H9 (cell line): ENCODE measurements at regions not wholly inside any gene's neighbourhood (a gene's known extent, or its start where the extent isn't known, plus 50 kb on each side); places are given as distances from the start of the nearest gene placed in this dataset.

Source experiments
- DNase-seq: peaks from one replicate; pipeline ENCODE4 v3.0.0-alpha.2; 2017
- H2AFZ ChIP-seq: one replicate; pipeline ENCODE4 v1.6.1; 2013; ENCODE audit warnings: mild to moderate bottlenecking, low read length, control low read depth, moderate library complexity
- H2AK5ac ChIP-seq: 2 replicates; pipeline ENCODE4 v1.6.1; 2013; ENCODE audit warnings: low read length, control low read depth, mixed read lengths; ENCODE audit not compliant: insufficient read length
- H2BK120ac ChIP-seq: one replicate; pipeline ENCODE4 v1.6.1; 2013; ENCODE audit warnings: low read depth, mild to moderate bottlenecking, low read length, control low read depth, inconsistent platforms; ENCODE audit not compliant: poor library complexity, severe bottlenecking
- H2BK12ac ChIP-seq: 2 replicates; pipeline ENCODE4 v1.6.1; 2013; ENCODE audit warnings: low read length, control low read depth, mixed read lengths, low read depth; ENCODE audit not compliant: insufficient read length
- H2BK15ac ChIP-seq: 2 replicates; pipeline ENCODE4 v1.6.1; 2013; ENCODE audit warnings: low read depth, low read length, control low read depth
- H2BK20ac ChIP-seq: one replicate; pipeline ENCODE4 v1.6.1; 2013; ENCODE audit warnings: low read depth, mild to moderate bottlenecking, low read length, control low read depth, inconsistent platforms; ENCODE audit not compliant: poor library complexity, severe bottlenecking
- H2BK5ac ChIP-seq: 2 replicates; pipeline ENCODE4 v1.6.1; 2013; ENCODE audit warnings: low read length, control low read depth, mixed read lengths; ENCODE audit not compliant: insufficient read length
- H3K14ac ChIP-seq: 2 replicates; pipeline ENCODE4 v1.6.1; 2013; ENCODE audit warnings: low read length, control low read depth; ENCODE audit not compliant: insufficient read depth
- H3K18ac ChIP-seq: 2 replicates; pipeline ENCODE4 v1.6.1; 2013; ENCODE audit warnings: low read depth, mild to moderate bottlenecking, mixed read lengths, low read length, control low read depth; ENCODE audit not compliant: insufficient read length
- H3K23ac ChIP-seq: 2 replicates; pipeline ENCODE4 v1.6.1; 2013; ENCODE audit warnings: low read length, control low read depth, mixed read lengths, low read depth; ENCODE audit not compliant: insufficient read length
- H3K23me2 ChIP-seq: 2 replicates; pipeline ENCODE4 v1.6.1; 2013; ENCODE audit warnings: low read depth, mild to moderate bottlenecking, mixed read lengths, low read length, control low read depth; ENCODE audit not compliant: insufficient read length, poor library complexity, severe bottlenecking
- H3K27ac ChIP-seq: 2 replicates; pipeline ENCODE4 v1.5.1; 2013; ENCODE audit warnings: low read length, control low read depth, mixed read lengths, low read depth; ENCODE audit not compliant: insufficient read length
- H3K27me3 ChIP-seq: 2 replicates; pipeline ENCODE4 v1.6.1; 2013; ENCODE audit warnings: low read length, control low read depth, inconsistent platforms; ENCODE audit not compliant: insufficient read depth
- H3K4ac ChIP-seq: 2 replicates; pipeline ENCODE4 v1.6.1; 2013; ENCODE audit warnings: low read depth, mild to moderate bottlenecking, control low read depth, inconsistent platforms, low read length, moderate library complexity
- H3K4me1 ChIP-seq: 2 replicates; pipeline ENCODE4 v1.6.1; 2013; ENCODE audit warnings: low read length, control low read depth, inconsistent platforms; ENCODE audit not compliant: insufficient read depth
- H3K4me2 ChIP-seq: 2 replicates; pipeline ENCODE4 v1.6.1; 2013; ENCODE audit warnings: low read length, control low read depth, mixed read lengths; ENCODE audit not compliant: insufficient read length, insufficient read depth
- H3K56ac ChIP-seq: 2 replicates; pipeline ENCODE4 v1.6.1; 2013; ENCODE audit warnings: low read depth, mild to moderate bottlenecking, mixed read lengths, low read length, control low read depth; ENCODE audit not compliant: insufficient read length
- H3K79me1 ChIP-seq: 2 replicates; pipeline ENCODE4 v1.6.1; 2013; ENCODE audit warnings: low read depth, mild to moderate bottlenecking, moderate library complexity, low read length, control low read depth, inconsistent platforms; ENCODE audit not compliant: insufficient read depth, poor library complexity, severe bottlenecking
- H3K79me2 ChIP-seq: 2 replicates; pipeline ENCODE4 v1.6.1; 2013; ENCODE audit warnings: low read length, control low read depth, inconsistent platforms; ENCODE audit not compliant: insufficient read depth
- H3K9ac ChIP-seq: 2 replicates; pipeline ENCODE4 v1.6.1; 2013; ENCODE audit warnings: low read length, control low read depth, mixed read lengths; ENCODE audit not compliant: insufficient read length; ENCODE audit errors: extremely low read depth
- H3K9me3 ChIP-seq: one replicate; pipeline ENCODE4 v1.6.1; 2013; ENCODE audit warnings: low read depth, low read length, inconsistent platforms; ENCODE audit not compliant: control insufficient read depth
- H3T11ph ChIP-seq: one replicate; pipeline ENCODE4 v1.6.1; 2013; ENCODE audit warnings: mild to moderate bottlenecking, low read length, control low read depth, inconsistent platforms
- H4K20me1 ChIP-seq: one replicate; pipeline ENCODE4 v1.6.1; 2013; ENCODE audit not compliant: control insufficient read depth, insufficient read length, insufficient read depth
- H4K5ac ChIP-seq: 2 replicates; pipeline ENCODE4 v1.6.1; 2013; ENCODE audit warnings: low read depth, mild to moderate bottlenecking, mixed read lengths, low read length, control low read depth; ENCODE audit not compliant: insufficient read length
- H4K8ac ChIP-seq: replicated peaks from 2 replicates; pipeline ENCODE4 v1.6.1; 2013; ENCODE audit warnings: low read length, control low read depth, mixed read lengths, low read depth; ENCODE audit not compliant: insufficient read length
- H4K91ac ChIP-seq: 2 replicates; pipeline ENCODE4 v1.6.1; 2013; ENCODE audit warnings: low read depth, mild to moderate bottlenecking, moderate library complexity, mixed read lengths, low read length, control low read depth; ENCODE audit not compliant: insufficient read length
- H3K27ac Mint-ChIP-seq, 3 experiments: 2 replicates in 2 of 3; 3 replicates in 1 of 3; pipeline ENCODE4 v1.8.0; 2020 to 2021; ENCODE audit warnings: mixed read lengths in 3 of 3, mild to moderate bottlenecking in 1 of 3, moderate library complexity in 1 of 3
- H3K27me3 Mint-ChIP-seq: 2 replicates; pipeline ENCODE4 v1.8.0; 2021; ENCODE audit warnings: low read depth, mild to moderate bottlenecking, moderate library complexity, mixed read lengths
- H3K36me3 Mint-ChIP-seq, 3 experiments: 2 replicates in 2 of 3; 3 replicates in 1 of 3; pipeline ENCODE4 v1.8.0; 2020 to 2021; ENCODE audit warnings: low read depth in 3 of 3, mixed read lengths in 3 of 3; ENCODE audit not compliant: insufficient read depth in 1 of 3
- H3K4me1 Mint-ChIP-seq, 2 experiments: 2 replicates each; pipeline ENCODE4 v1.8.0; 2020; ENCODE audit warnings: mixed read lengths in 2 of 2
- H3K4me3 Mint-ChIP-seq, 2 experiments: 2 replicates in 1 of 2; 3 replicates in 1 of 2; pipeline ENCODE4 v1.8.0; 2020 to 2021; ENCODE audit warnings: mild to moderate bottlenecking in 2 of 2, mixed read lengths in 2 of 2, moderate library complexity in 1 of 2
- H3K9me3 Mint-ChIP-seq, 2 experiments: 2 replicates in 1 of 2; 3 replicates in 1 of 2; pipeline ENCODE4 v1.8.0; 2020; ENCODE audit warnings: mild to moderate bottlenecking in 2 of 2, mixed read lengths in 2 of 2, moderate library complexity in 1 of 2
- CTCF ChIP-seq: fragments of 200-600 bp; sonication (generic); conservative IDR thresholded peaks from 3 replicates; pipeline ENCODE4 v1.8.0; 2021; ENCODE audit warnings: antibody characterized with exemption, mild to moderate bottlenecking
- WGBS: extraction: QIAGEN DNeasy Blood & Tissue Kit; methylation state at CpG from one replicate; pipeline ENCODE4 v1.1.7; 2013; ENCODE audit warnings: missing lambda C conversion rate, low lambda C conversion rate, mixed read lengths; ENCODE audit not compliant: insufficient read length; ENCODE audit errors: extremely low coverage; 5-methylcytosine and 5-hydroxymethylcytosine counted together

GRCh38 chr5:165495829-165496380 lies 1990.5 kb downstream of the MAT2B start:
- Histone ChIP-seq H4K91ac (no peak overlapping the region), H3K9ac (no peak overlapping the region), H3K4me1 (no peaks in the 10 kb centered on the region), H3K4ac (no peak overlapping the region), H3T11ph (no peak overlapping the region), H3K27ac (no peak overlapping the region), H4K8ac (no peak overlapping the region), H3K9me3 (no peaks in the 10 kb centered on the region), H3K14ac (no peak overlapping the region), H3K56ac (no peak overlapping the region), H2BK120ac (no peak overlapping the region), H2BK12ac (no peak overlapping the region), H2AFZ (no peak overlapping the region), H3K18ac (no peak overlapping the region), H3K23ac (no peak overlapping the region), H3K79me1 (no peaks in the 10 kb centered on the region), H4K5ac (no peak overlapping the region), H3K4me2 (no peak overlapping the region), H2BK5ac (no peak overlapping the region), H3K79me2 (no peaks in the 10 kb centered on the region), H2BK20ac (no peak overlapping the region), H2AK5ac (no peak overlapping the region), H4K20me1 (no peaks in the 10 kb centered on the region), H3K23me2 (no peaks in the 10 kb centered on the region), H2BK15ac (no peak overlapping the region), H3K27me3 (no peaks in the 10 kb centered on the region)
- no peak overlapping the region for H3K27ac Mint-ChIP-seq
- H3K4me3 Mint-ChIP-seq: no peak overlapping the region
- H3K27me3 Mint-ChIP-seq: no peaks in the 10 kb centered on the region
- WGBS: no CpG with 5 or more reads among the region's 5 CpGs
- no peaks in the 10 kb centered on the region for H3K4me1 Mint-ChIP-seq
- H3K36me3 Mint-ChIP-seq: no peaks in the 10 kb centered on the region
- no peak for DNase-seq
- H3K9me3 Mint-ChIP-seq: 0 out of 5 replicates have a peak, but pooled peaks cover 0 to 3% of the 10 kb centered on the region in 2 experiments
- TF ChIP-seq CTCF: no peak
